ENCODE measurements at regions not wholly inside any gene's neighbourhood (a gene's known extent, or its start where the extent isn't known, plus 50 kb on each side); places are given as distances from the start of the nearest gene placed in this dataset.

GRCh38 chr2:7992612-7993602 lies 688.9 kb upstream of the ID2 start:
- no peak for TF ChIP-seq EZH2 (IDR thresholded peaks at IDR 0.05; ENCODE audit: borderline replicate concordance, low read depth, low read length, poor library complexity, severe bottlenecking)
- no peak for TF ChIP-seq CTCF (conservative IDR thresholded peaks at IDR 0.05; ENCODE audit: low read depth, low read length)
- ChIA-PET CTCF (no interaction called here), POLR2A (ENCODE audit: low non-redundant PET) (no interaction called here)
- Histone ChIP-seq H3K9me3 (ENCODE audit: low read depth, low read length, poor library complexity, severe bottlenecking) (no peaks in the 10 kb centered on the region), H3K4me1 (ENCODE audit: insufficient read depth, low read length, poor library complexity, severe bottlenecking) (no peaks in the 10 kb centered on the region), H3K4me3 (ENCODE audit: low read depth, low read length, poor library complexity, severe bottlenecking) (no peak overlapping the region), H3K27me3 (replicated peaks; ENCODE audit: insufficient read depth, low read depth, low read length, poor library complexity) (no peaks in the 10 kb centered on the region), H3K27ac (ENCODE audit: low read depth, low read length, poor library complexity, severe bottlenecking) (no peak overlapping the region), H3K36me3 (ENCODE audit: insufficient read depth, low read length, poor library complexity, severe bottlenecking) (no peaks in the 10 kb centered on the region)
- intact Hi-C loops (cut with micrococcal nuclease; ENCODE audit: unreplicated experiment): no loop called here
- BruUV-seq (replicated peaks): no TSS peak
- no peak for DNase-seq (ENCODE audit: low spot score)

GRCh38 chr2:7994397-7994951 lies 687.4 kb upstream of the ID2 start:
- TF ChIP-seq CTCF (conservative IDR thresholded peaks at IDR 0.05; ENCODE audit: low read depth, low read length) (no peak), EZH2 (IDR thresholded peaks at IDR 0.05; ENCODE audit: borderline replicate concordance, low read depth, low read length, poor library complexity, severe bottlenecking) (no peak)
- no peaks in the 10 kb centered on the region for H3K4me1 ChIP-seq (ENCODE audit: insufficient read depth, low read length, poor library complexity, severe bottlenecking)
- ChIA-PET POLR2A (ENCODE audit: low non-redundant PET) (no interaction called here), CTCF (no interaction called here)
- H3K36me3 ChIP-seq (ENCODE audit: insufficient read depth, low read length, poor library complexity, severe bottlenecking): no peaks in the 10 kb centered on the region
- H3K27me3 ChIP-seq (replicated peaks; ENCODE audit: insufficient read depth, low read depth, low read length, poor library complexity): no peaks in the 10 kb centered on the region
- no TSS peak for BruUV-seq (replicated peaks)
- H3K9me3 ChIP-seq (ENCODE audit: low read depth, low read length, poor library complexity, severe bottlenecking): no peaks in the 10 kb centered on the region
- DNase-seq (ENCODE audit: low spot score): no peak
- no peak overlapping the region for H3K4me3 ChIP-seq (ENCODE audit: low read depth, low read length, poor library complexity, severe bottlenecking)
- no peak overlapping the region for H3K27ac ChIP-seq (ENCODE audit: low read depth, low read length, poor library complexity, severe bottlenecking)
- intact Hi-C loops (cut with micrococcal nuclease; ENCODE audit: unreplicated experiment): no loop called here

- no peak for DNase-seq (ENCODE audit: low spot score)
- CTCF ChIA-PET: no interaction called here
- Histone ChIP-seq H3K27ac (ENCODE audit: low read depth, low read length, poor library complexity, severe bottlenecking) (no peak overlapping the region), H3K36me3 (ENCODE audit: insufficient read depth, low read length, poor library complexity, severe bottlenecking) (no peaks in the 10 kb centered on the region), H3K27me3 (replicated peaks; ENCODE audit: insufficient read depth, low read depth, low read length, poor library complexity) (no peaks in the 10 kb centered on the region), H3K4me3 (ENCODE audit: low read depth, low read length, poor library complexity, severe bottlenecking) (no peak overlapping the region), H3K4me1 (ENCODE audit: insufficient read depth, low read length, poor library complexity, severe bottlenecking) (no peaks in the 10 kb centered on the region), H3K9me3 (ENCODE audit: low read depth, low read length, poor library complexity, severe bottlenecking) (no peaks in the 10 kb centered on the region)
- TF ChIP-seq EZH2 (IDR thresholded peaks at IDR 0.05; ENCODE audit: borderline replicate concordance, low read depth, low read length, poor library complexity, severe bottlenecking) (no peak), CTCF (conservative IDR thresholded peaks at IDR 0.05; ENCODE audit: low read depth, low read length) (no peak)
- intact Hi-C loops (cut with micrococcal nuclease; ENCODE audit: unreplicated experiment): loop anchor here (5.0 kb wide), 1 partner anchor 390 kb away; no protein-coding TSS in a partner anchor
- POLR2A ChIA-PET (ENCODE audit: low non-redundant PET): no interaction called here
- BruUV-seq (replicated peaks): no TSS peak
Measured at GRCh38 chr2:7997279-7997678, 684.6 kb upstream of the ID2 start.
